HCT116 (cell line): ENCODE measurements at regions not wholly inside any gene's neighbourhood (a gene's known extent, or its start where the extent isn't known, plus 50 kb on each side); places are given as distances from the start of the nearest gene placed in this dataset.

Experiments used
- ATAC-seq: fragments of 200-7000 bp; cut with Tn5 transposase; 2 replicates; pipeline ENCODE4 v1.9.1; 2020; ENCODE audit warnings: mild to moderate bottlenecking, moderate library complexity
- BruUV-seq: library from RNA; stranded (reverse); fragments of 400-500 nt; replicated peaks from 2 replicates; lab custom pipeline; 2021; lab: Mats Ljungman, UMichigan
- CTCF ChIA-PET: fragments of 300-600 bp; sonication (Branson Sonifier 250); formaldehyde crosslinking; loops from one replicate; lab custom pipeline; 2021; ENCODE audit warnings: antibody characterized with exemption; lab: Charles Lee
- POLR2A ChIA-PET: fragments of 300-600, 350-600 bp; sonication (Branson Sonifier 250); formaldehyde crosslinking; loops from one replicate; lab custom pipeline; 2021; ENCODE audit warnings: antibody characterized with exemption; lab: Charles Lee
- RAD21 ChIA-PET, 2 experiments: fragments of 300-600 bp; sonication (Branson Sonifier 250); formaldehyde crosslinking; loops; one replicate each; lab custom pipeline; 2023; ENCODE audit warnings: low total read pairs in 2 of 2; ENCODE audit not compliant: uncharacterized antibody in 2 of 2, unreplicated experiment in 2 of 2, low non-redundant PET in 1 of 2; lab: Charles Lee
- DNase-seq: peaks from one replicate; pipeline ENCODE4 v3.0.0-alpha.2; 2010; ENCODE audit warnings: low read depth, low spot score
- H2AFZ ChIP-seq: fragments of 200-600 bp; shearing (Covaris generic), sonication (generic); 2 replicates; pipeline ENCODE4 v1.6.1; 2017; ENCODE audit warnings: low read depth, mixed run types, mixed read lengths, antibody characterized with exemption, low read length; ENCODE audit not compliant: poor library complexity, severe bottlenecking
- H3K27ac ChIP-seq: 2 replicates; pipeline ENCODE4 v1.5.1; 2012; ENCODE audit warnings: low read depth, low read length
- H3K27me3 ChIP-seq: fragments of 200-600 bp; sonication (generic); 2 replicates; pipeline ENCODE4 v1.6.1; 2016; ENCODE audit warnings: mixed run types, low read length, mixed read lengths; ENCODE audit not compliant: insufficient read depth
- H3K36me3 ChIP-seq, 2 experiments: fragments of 200-500 bp in 1 of 2; fragments of 200-600 bp in 1 of 2; sonication (Bioruptor generic) in 1 of 2; sonication (generic) in 1 of 2; 2 replicates each; pipeline versions ENCODE4 v1.5.1 to v1.6.1; 2014 to 2016; ENCODE audit warnings: low read length in 2 of 2, inconsistent platforms in 1 of 2, mixed read lengths in 1 of 2, mixed run types in 1 of 2; ENCODE audit not compliant: insufficient read depth in 2 of 2, control insufficient read depth in 1 of 2
- H3K4me1 ChIP-seq, 2 experiments: fragments of 200-600 bp in 1 of 2; sonication (generic) in 1 of 2; 2 replicates each; pipeline versions ENCODE4 v1.5.1 to v1.6.1; 2012 to 2017; ENCODE audit warnings: low read length in 2 of 2, inconsistent platforms in 1 of 2, mild to moderate bottlenecking in 1 of 2, mixed read lengths in 1 of 2, mixed run types in 1 of 2, moderate library complexity in 1 of 2; ENCODE audit not compliant: insufficient read depth in 2 of 2, control insufficient read depth in 1 of 2
- H3K4me2 ChIP-seq: fragments of 200-600 bp; sonication (generic); 2 replicates; pipeline ENCODE4 v1.6.1; 2017; ENCODE audit warnings: mixed run types, low read length, mixed read lengths
- H3K4me3 ChIP-seq, 2 experiments: fragments of 200-600 bp in 1 of 2; sonication (generic) in 1 of 2; replicated peaks in 1 of 2; 2 replicates each; pipeline ENCODE4 v1.5.1; 2011 to 2016; ENCODE audit warnings: low read length in 2 of 2, control low read depth in 1 of 2, low read depth in 1 of 2, mild to moderate bottlenecking in 1 of 2, mixed read lengths in 1 of 2, mixed run types in 1 of 2
- H3K79me2 ChIP-seq: fragments of 200-600 bp; sonication (generic); 2 replicates; pipeline ENCODE4 v1.6.1; 2017; ENCODE audit warnings: mild to moderate bottlenecking, mixed run types, low read length, moderate library complexity, mixed read lengths; ENCODE audit not compliant: insufficient read depth
- H3K9ac ChIP-seq: fragments of 200-600 bp; sonication (generic); 2 replicates; pipeline ENCODE4 v1.6.1; 2016; ENCODE audit warnings: low read length, mixed read lengths
- H3K9me2 ChIP-seq: fragments of 200-600 bp; sonication (generic), shearing (Covaris generic); 2 replicates; pipeline ENCODE4 v1.6.1; 2017; ENCODE audit warnings: mixed run types, mild to moderate bottlenecking, moderate library complexity; ENCODE audit not compliant: insufficient read depth
- H3K9me3 ChIP-seq, 2 experiments: fragments of 200-500 bp in 1 of 2; fragments of 200-600 bp in 1 of 2; sonication (Bioruptor generic) in 1 of 2; sonication (generic) in 1 of 2; 2 replicates each; pipeline ENCODE4 v1.6.1; 2014 to 2017; ENCODE audit warnings: low read length in 2 of 2, mixed read lengths in 2 of 2, inconsistent platforms in 1 of 2, low read depth in 1 of 2, mild to moderate bottlenecking in 1 of 2, mixed run types in 1 of 2, moderate library complexity in 1 of 2; ENCODE audit not compliant: control insufficient read depth in 1 of 2, insufficient read depth in 1 of 2
- H4K20me1 ChIP-seq: fragments of 200-600 bp; sonication (generic), shearing (Covaris generic); 2 replicates; pipeline ENCODE4 v1.6.1; 2017; ENCODE audit warnings: mixed run types, mild to moderate bottlenecking, moderate library complexity; ENCODE audit not compliant: insufficient read depth
- CTCF ChIP-seq, 3 experiments: fragments of 200-600 bp in 1 of 3; sonication (generic) in 1 of 3; IDR thresholded peaks in 2 of 3; conservative IDR thresholded peaks in 1 of 3; 2 replicates each; pipeline ENCODE4 v1.5.1; 2012 to 2017; ENCODE audit warnings: low read depth in 2 of 3, low read length in 2 of 3, antibody characterized with exemption in 1 of 3, borderline replicate concordance in 1 of 3, control low read depth in 1 of 3, mild to moderate bottlenecking in 1 of 3, mixed read lengths in 1 of 3, mixed run types in 1 of 3, moderate library complexity in 1 of 3; ENCODE audit not compliant: insufficient read depth in 1 of 3
- EGR1 ChIP-seq: IDR thresholded peaks from 2 replicates; pipeline ENCODE4 v1.6.1; 2012; ENCODE audit warnings: low read depth
- ELF1 ChIP-seq: IDR thresholded peaks from 2 replicates; pipeline ENCODE4 v1.6.1; 2012; ENCODE audit warnings: low read depth, borderline replicate concordance
- EZH2 ChIP-seq: fragments of 200-600 bp; sonication (generic); IDR thresholded peaks from 2 replicates; pipeline ENCODE4 v1.6.1; 2017; ENCODE audit warnings: antibody characterized with exemption, mixed run types
- FOSL1 ChIP-seq: IDR thresholded peaks from 2 replicates; pipeline ENCODE4 v1.6.1; 2012; ENCODE audit warnings: low read depth
- JUND ChIP-seq: IDR thresholded peaks from 2 replicates; pipeline ENCODE4 v1.6.1; 2012
- MAX ChIP-seq: IDR thresholded peaks from 2 replicates; pipeline ENCODE4 v1.6.1; 2012
- POLR2A ChIP-seq: IDR thresholded peaks from 2 replicates; pipeline ENCODE4 v1.7.0; 2011; ENCODE audit warnings: borderline replicate concordance; ENCODE audit not compliant: insufficient read depth, insufficient read length; ENCODE audit errors: extremely low read depth
- POLR2AphosphoS5 ChIP-seq: IDR thresholded peaks from 2 replicates; pipeline ENCODE4 v1.6.1; 2011; ENCODE audit warnings: mild to moderate bottlenecking, low read depth, low read length, moderate library complexity
- RAD21 ChIP-seq: IDR thresholded peaks from 2 replicates; pipeline ENCODE4 v1.6.1; 2012; ENCODE audit warnings: low read depth, mild to moderate bottlenecking
- REST ChIP-seq: IDR thresholded peaks from 2 replicates; pipeline ENCODE4 v1.6.1; 2012; ENCODE audit warnings: low read depth
- SIN3A ChIP-seq: IDR thresholded peaks from 2 replicates; pipeline ENCODE4 v1.6.1; 2012; ENCODE audit warnings: low read depth
- SP1 ChIP-seq: IDR thresholded peaks from 2 replicates; pipeline ENCODE4 v1.6.1; 2012; ENCODE audit warnings: low read depth
- SRF ChIP-seq: IDR thresholded peaks from 2 replicates; pipeline ENCODE4 v1.6.1; 2012; ENCODE audit warnings: low read depth
- YY1 ChIP-seq: IDR thresholded peaks from 2 replicates; pipeline ENCODE4 v1.6.1; 2011; ENCODE audit warnings: low read length, low read depth, moderate library complexity, mild to moderate bottlenecking; ENCODE audit not compliant: insufficient replicate concordance; ENCODE audit errors: extremely low read depth
- ZFX ChIP-seq: fragments of 450-650 bp; IDR thresholded peaks from 2 replicates; pipeline ENCODE4 v1.6.1; 2017
- ZNF274 ChIP-seq: fragments of 200-500 bp; sonication (Bioruptor generic); IDR thresholded peaks from 2 replicates; pipeline ENCODE4 v1.6.1; 2014; ENCODE audit warnings: mild to moderate bottlenecking, low read depth, low read length, inconsistent platforms
- intact Hi-C: fragments of 100-400 bp; cut with micrococcal nuclease; formaldehyde crosslinking; loops from 2 replicates; pipeline ENCODE4 v1.10.0; 2022

- H3K36me3 ChIP-seq = no peaks in the 10 kb centered on the region
- ChIA-PET CTCF (no interaction called here), RAD21 (no interaction called here), POLR2A (no interaction called here)
- H3K27me3 ChIP-seq = no peaks in the 10 kb centered on the region
- H3K4me3 ChIP-seq = no peak overlapping the region
- H2AFZ ChIP-seq = no peak overlapping the region
- DNase-seq (no peak), ATAC-seq (no peak)
- no peak overlapping the region for H3K4me2 ChIP-seq
- no peak overlapping the region for H3K27ac ChIP-seq
- no peaks in the 10 kb centered on the region for H3K4me1 ChIP-seq
- no peaks in the 10 kb centered on the region for H3K9me2 ChIP-seq
- BruUV-seq = no TSS peak
- no peaks in the 10 kb centered on the region for H4K20me1 ChIP-seq
- no peak overlapping the region for H3K9ac ChIP-seq
- TF ChIP-seq EZH2 (no peak), EGR1 (no peak), SIN3A (no peak), SP1 (no peak), POLR2AphosphoS5 (no peak), ELF1 (no peak), YY1 (no peak)
- intact Hi-C loops = no loop called here
- H3K9me3 ChIP-seq = no peaks in the 10 kb centered on the region
- H3K79me2 ChIP-seq = no peaks in the 10 kb centered on the region
Observed at GRCh38 chr6:22081709-22082108, 215.1 kb downstream of the PRL start.

- ChIA-PET CTCF (no interaction called here), POLR2A (no interaction called here), RAD21 (no interaction called here)
- Histone ChIP-seq H2AFZ (no peak overlapping the region), H3K27me3 (no peaks in the 10 kb centered on the region), H3K9ac (no peak overlapping the region), H3K4me3 (no peak overlapping the region), H3K4me1 (no peaks in the 10 kb centered on the region), H3K9me3 (no peaks in the 10 kb centered on the region), H4K20me1 (no peaks in the 10 kb centered on the region), H3K27ac (no peak overlapping the region), H3K79me2 (no peaks in the 10 kb centered on the region), H3K9me2 (no peaks in the 10 kb centered on the region), H3K36me3 (no peaks in the 10 kb centered on the region), H3K4me2 (no peak overlapping the region)
- BruUV-seq = no TSS peak
- intact Hi-C loops = no loop called here
- DNase-seq = no peak
- no peak for ATAC-seq
- TF ChIP-seq SIN3A (no peak), REST (no peak), MAX (no peak), ZFX (no peak), JUND (no peak), ZNF274 (no peak), FOSL1 (no peak), POLR2A (no peak), SRF (no peak), YY1 (no peak), CTCF (IDR thresholded peaks at IDR 0.05 in 2 of 3, conservative IDR thresholded peaks at IDR 0.05 in 1 of 3; ENCODE audit: borderline replicate concordance in 1 of 3, insufficient read depth in 1 of 3, low read depth in 2 of 3, low read length in 2 of 3) (no peak), RAD21 (no peak), POLR2AphosphoS5 (no peak), SP1 (no peak), ELF1 (no peak)
Observed at GRCh38 chr6:22082218-22082617, 214.6 kb downstream of the PRL start.
